ENCODE measurements at regions not wholly inside any gene's neighbourhood (a gene's known extent, or its start where the extent isn't known, plus 50 kb on each side); places are given as distances from the start of the nearest gene placed in this dataset.
"Not testable (repeated sequence)": the region's sequence is repeated elsewhere in the genome, so short reads cannot be mapped to it uniquely, and the experiment has no call there.

GRCh38 chr21:35504277-35504676, 455.2 kb upstream of the RUNX1 start:
- DNase-seq (ENCODE audit: low spot score): no peak

DNA sequence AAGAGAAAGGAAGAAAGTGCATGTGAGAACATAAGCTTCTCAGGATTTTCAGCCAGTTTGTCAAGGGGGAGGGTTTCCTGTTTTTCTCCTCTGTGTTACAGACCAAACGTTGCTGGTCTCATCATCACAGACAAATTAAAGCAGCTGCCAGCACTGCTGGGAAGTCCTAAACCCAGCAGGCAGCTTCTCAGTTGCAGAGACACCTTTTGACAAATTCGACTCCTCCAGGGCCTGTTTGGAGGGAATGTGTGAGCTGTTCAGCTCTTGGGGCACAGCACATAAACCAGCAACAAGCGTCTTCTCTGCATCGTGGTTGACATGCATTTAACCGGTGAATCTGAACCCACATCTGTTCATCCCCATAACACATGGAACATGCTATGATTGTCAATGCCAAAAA, 454.6 kb upstream of the RUNX1 start:
- DNase-seq (ENCODE audit: low spot score): peak; percentile 36

DNA sequence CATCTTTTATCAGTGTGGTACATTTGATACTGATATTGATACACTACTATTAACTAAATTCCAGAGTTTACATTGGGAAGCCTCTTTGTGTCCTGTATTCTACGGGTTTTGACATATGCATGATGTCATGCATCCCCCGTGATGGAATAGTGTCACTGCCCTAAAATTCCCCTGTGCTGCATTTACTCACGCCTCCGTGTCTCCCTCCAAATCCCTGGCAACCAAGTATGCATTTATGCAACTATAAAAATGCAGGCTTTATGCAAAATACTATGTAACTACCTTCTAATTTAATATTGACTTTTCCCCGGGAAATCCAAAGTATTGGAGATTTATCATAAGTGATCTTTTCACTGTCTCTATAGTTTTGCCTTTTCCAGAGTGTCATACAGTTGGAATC, 453.7 kb upstream of the RUNX1 start:
- DNase-seq (ENCODE audit: low spot score): no peak

DNA sequence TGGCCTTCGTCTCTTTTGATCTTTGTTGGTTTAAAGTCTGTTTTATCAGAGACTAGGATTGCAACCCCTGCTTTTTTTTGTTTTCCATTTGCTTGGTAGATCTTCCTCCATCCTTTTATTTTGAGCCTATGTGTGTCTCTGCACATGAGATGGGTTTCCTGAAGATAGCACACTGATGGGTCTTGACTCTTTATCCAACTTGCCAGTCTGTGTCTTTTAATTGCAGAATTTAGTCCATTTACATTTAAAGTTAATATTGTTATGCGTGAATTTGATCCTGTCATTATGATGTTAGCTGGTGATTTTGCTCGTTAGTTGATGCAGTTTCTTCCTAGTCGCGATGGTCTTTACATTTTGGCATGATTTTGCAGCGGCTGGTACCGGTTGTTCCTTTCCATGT, 448.4 kb upstream of the RUNX1 start:
- not testable (repeated sequence) for DNase-seq (ENCODE audit: low spot score)

GRCh38 chr21:35491920-35492678, 443.0 kb upstream of the RUNX1 start:
- peak; percentile 13 for DNase-seq (ENCODE audit: low spot score)

DNA sequence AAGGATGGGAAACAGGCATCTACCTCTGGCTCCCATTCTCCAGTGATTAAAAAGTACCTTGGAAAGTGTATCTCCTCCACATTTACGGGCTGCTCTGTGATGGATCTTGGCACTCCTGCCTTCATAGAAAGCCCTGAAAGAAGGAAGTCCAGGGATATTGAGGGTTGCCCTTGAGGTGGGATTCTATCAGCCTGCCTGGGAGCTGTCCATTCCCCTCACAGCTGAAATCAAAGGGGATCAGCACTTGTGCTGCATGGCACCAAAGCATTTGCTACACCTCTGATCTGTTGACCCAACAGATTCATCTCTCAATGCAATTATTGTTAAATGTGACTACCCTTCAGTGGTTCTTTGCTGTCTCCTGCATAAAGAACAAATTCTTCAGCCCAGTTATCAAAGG, 442.0 kb upstream of the RUNX1 start:
- no peak for DNase-seq (ENCODE audit: low spot score)

DNA sequence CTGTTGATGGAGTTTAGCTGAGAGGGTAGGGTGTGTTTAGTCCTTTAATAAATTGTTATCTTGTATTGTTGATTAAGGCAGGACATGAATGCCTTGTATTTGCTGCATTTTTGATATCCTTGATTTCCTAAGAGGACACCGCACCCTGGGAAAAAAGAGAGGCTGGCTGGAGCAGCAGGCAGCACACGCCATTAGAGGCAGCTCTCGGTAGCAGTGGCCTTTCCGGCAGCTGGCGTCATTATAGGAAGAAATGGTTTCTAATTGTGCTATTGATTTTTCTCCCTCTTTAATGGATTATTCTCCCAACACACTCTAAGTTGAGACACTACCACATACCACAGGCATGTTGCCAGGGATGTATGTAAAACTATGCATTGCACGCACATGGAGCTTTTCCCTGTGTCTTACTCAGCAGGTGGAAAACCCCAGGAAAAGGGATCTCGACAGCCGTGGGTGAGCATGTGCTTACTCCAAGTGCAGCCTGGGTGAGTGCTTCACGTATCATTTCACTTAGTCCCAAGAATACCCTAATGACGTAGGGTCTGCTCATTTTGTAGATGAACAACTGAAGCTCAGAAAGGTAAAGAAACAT, 440.4 kb upstream of the RUNX1 start:
- no peak for DNase-seq (ENCODE audit: low spot score)

GRCh38 chr21:35488946-35489345, 439.8 kb upstream of the RUNX1 start:
- DNase-seq (ENCODE audit: low spot score): no peak

DNA sequence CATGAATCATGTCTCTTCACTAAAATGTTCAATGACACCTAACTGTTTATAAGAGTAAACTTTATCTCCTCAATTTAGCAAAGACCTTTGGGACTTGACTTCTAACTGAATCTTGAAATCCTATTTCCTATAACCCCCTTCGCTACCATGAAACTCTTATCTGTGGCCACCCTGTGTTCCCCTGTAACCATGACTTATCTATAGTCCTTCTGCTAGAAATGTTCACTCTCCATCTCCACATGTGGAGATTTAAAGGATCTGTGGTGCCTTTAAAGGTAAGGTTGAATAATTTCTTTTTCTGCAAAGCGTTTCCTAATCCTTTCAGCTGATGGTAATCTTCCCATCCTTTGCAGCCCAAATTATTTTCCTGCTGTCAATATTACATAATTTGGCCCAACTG, 436.3 kb upstream of the RUNX1 start:
- DNase-seq (ENCODE audit: low spot score): no peak

- DNase-seq (ENCODE audit: low spot score): no peak
These were observed 435.7 kb upstream of the RUNX1 start for GRCh38 chr21:35484851-35485250.

DNA sequence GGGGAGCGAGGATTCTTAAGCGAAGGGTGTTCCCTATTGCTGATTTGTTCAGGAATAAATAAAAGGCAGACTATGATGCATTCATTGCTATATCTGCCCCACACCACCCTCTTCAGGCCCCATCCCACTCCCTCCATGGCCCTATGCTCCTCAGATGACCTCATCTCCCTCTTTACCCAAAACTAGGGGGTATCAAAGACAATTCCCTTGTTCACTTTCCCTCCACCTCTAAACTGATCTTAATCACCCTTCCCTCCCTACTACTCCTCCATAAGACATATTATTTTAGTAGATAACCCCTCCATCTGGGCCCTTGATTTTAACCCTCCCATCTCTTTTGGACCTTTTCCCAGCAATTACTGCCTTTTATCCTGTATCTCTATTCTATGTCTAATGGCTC, 434.9 kb upstream of the RUNX1 start:
- no peak for DNase-seq (ENCODE audit: low spot score)

DNA sequence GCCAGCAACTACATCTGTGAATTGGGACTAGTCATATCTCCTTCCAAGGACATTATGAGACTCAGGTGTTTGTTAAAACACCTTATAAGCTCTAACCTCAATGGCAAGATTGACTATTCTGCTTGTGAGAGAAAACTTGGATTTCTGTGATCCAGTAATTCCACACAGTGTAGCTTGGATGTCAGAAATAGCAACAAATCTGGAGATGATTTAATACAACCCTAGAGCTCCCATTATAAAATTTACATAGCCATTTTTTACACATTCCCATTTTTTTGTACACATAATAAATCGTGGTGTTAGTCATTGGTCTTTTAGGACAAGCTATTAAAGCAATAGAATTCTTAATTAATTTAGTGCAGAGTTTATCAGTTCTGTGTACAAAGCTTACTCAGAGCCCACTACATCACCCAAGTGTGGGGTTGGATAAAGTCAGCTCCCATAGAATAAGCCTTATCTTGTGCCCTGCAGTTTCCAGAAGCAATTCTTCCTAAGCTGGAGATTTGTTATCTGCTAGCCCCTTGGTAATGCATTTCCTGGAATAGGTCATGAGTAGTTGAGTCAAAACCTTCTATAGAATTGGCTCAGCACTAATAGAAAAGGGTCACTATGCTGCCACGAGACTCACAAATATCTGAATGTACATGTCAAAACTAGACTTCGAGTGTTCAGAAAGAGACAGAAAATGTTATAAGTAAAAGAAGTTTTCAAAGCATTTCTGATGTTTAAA, 434.0 kb upstream of the RUNX1 start:
- no peak for DNase-seq (ENCODE audit: low spot score)

GRCh38 chr21:35482096-35482495, 433.0 kb upstream of the RUNX1 start:
- DNase-seq (ENCODE audit: low spot score): no peak

DNA sequence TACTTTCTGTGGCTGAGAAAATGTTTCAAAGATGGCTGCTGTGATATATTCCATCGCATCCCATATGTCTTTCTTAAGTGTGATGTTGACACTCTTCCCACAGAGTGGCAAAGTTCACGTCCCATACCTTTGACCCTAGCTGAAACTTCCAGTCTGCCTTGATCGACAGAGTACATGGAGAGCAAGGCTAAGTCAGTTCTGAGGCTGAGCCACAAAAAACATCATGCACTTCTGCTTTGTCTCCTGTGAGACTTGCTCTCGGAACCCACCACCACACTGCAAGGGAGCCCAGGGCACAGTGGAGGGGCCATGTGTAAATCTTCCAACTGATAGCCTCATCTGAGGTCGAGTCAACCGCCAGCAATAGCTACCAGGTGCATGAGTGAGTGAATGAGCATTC, 431.9 kb upstream of the RUNX1 start:
- DNase-seq (ENCODE audit: low spot score): no peak

DNA sequence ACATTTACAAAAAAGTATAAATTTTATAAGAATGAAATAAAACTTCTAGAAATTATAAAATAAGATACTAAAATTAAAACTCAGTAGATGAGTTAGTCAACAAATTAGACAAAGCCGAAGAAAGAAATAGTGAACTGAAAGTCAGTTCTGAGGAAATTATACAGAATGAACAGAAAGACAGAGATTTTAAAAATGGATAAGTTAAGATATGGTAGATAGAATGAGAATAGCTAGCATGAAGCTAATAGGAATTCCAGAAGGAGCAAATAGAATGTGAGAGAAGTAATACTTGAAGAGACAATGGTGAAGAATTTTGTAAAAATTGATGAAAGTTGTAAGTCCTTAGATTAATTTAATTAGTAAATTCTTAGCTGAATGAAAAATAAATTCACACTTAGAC, 430.4 kb upstream of the RUNX1 start:
- no peak for DNase-seq (ENCODE audit: low spot score)

GRCh38 chr21:35479065-35479448, 430.0 kb upstream of the RUNX1 start:
- DNase-seq (ENCODE audit: low spot score): no peak

- peak; percentile 42 for DNase-seq (ENCODE audit: low spot score)
These were observed 429.3 kb upstream of the RUNX1 start for GRCh38 chr21:35478161-35479064.

DNA sequence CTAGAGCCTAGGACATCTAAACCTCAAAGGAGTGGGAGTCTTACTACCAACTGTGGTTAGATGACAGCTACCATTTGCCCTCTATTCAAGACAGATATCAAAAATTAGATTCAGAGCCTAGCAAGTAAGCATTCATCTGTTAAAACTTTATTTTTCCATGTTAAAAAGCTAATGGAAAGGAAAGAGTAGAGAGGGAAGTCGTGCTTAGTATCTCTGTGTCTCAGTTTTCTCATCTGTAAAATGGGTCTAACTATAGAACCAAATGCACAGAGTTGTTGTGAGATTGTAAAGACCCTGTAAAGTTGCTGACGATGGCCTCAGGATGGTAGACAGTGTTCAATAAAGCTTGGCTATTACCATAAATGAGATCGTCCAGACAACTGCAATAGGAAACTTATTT, 428.5 kb upstream of the RUNX1 start:
- DNase-seq (ENCODE audit: low spot score): no peak

DNA sequence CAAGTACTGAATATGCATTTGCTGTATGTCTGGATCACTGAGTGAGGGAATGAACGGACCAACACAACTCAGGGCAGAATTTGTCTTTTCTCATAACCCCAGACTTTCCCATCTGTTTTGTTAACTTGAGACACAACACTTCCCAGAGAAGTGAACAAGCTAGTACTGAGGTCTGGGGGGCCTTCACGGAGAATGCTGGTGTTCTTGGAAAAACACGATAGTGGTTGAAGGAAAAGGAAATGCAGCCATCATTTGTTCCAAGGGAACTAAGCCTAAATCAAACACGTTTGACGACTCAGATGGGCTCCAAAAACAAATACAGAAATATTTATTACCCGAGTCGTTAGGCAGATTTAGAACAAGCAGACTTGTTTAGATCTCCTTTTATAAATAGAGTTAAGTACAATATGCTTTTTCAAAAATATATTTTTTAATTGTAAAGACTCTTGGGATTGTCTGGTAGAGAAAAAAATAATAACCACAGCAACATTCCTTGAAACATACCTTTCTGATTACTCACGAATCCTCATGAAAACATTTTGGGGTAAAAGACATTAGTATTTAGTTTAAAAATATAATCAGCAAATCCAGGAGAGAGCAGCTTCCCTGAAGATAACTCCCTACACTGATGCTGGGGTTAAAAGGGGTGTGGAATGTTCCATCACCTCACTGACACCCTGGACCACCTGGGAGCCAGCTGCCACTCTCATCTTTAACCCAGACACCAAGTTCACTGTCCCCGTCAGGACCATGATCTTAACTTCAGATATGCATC, 427.7 kb upstream of the RUNX1 start:
- no peak for DNase-seq (ENCODE audit: low spot score)

DNA sequence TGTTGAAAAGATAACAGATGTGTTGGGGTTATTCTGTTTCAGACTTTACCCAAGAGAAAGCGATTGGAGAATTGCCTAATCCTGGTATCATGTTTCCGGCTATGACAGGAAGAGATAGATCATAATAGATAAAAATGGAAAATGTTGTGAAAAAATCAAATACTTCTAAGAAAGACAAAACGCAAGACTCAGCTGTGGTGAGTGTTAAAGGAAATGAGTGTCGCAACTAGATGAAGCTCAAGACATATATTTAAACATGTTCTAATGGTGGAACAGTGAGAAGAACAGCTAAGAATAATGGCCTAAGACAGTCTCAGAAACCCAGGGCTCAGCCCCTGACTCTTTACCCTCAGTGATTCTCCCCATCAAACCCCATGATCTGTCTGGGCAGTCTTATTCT, 426.7 kb upstream of the RUNX1 start:
- no peak for DNase-seq (ENCODE audit: low spot score)

- peak; percentile 53 for DNase-seq (ENCODE audit: low spot score)
These were observed 425.9 kb upstream of the RUNX1 start for GRCh38 chr21:35475009-35475408.

GRCh38 chr21:35473496-35473895, 424.4 kb upstream of the RUNX1 start:
- DNase-seq (ENCODE audit: low spot score): peak; percentile 24
